ENCODE measurements at regions not wholly inside any gene's neighbourhood (a gene's known extent, or its start where the extent isn't known, plus 50 kb on each side); places are given as distances from the start of the nearest gene placed in this dataset.

DNA sequence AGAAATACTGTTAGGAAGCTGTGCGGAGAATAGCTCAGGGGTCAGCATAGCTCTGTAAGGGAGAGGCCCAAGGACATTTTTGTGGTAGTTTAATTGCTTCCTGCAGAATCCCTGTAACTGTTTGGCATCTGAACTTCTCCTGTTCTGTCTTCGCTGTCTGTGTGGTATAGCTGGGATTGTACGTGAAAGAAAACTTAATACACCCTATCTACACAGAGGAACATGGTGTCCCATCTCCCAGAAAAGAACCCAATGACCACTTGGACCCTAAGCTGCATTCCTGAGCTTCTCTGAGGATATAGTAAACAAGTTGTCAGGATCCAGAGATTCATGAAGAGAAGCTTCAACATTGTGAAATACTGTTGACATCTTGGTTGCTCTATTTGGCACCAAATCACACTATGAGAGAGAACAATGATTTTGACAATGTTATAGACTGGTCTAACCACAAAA is 81.3 kb downstream of the CDC42EP3 start:
- no peak for DNase-seq (ENCODE audit: low read depth in 3 of 3)
